Body of pancreas (tissue), 4 donors: ENCODE measurements at regions not wholly inside any gene's neighbourhood (a gene's known extent, or its start where the extent isn't known, plus 50 kb on each side); places are given as distances from the start of the nearest gene placed in this dataset.

Experiments used
- CTCF ChIP-seq, 7 experiments: fragments of 450-650 bp in 4 of 7; fragments of 200-600 bp in 3 of 7; sonication (generic) in 3 of 7; IDR thresholded peaks; one replicate each; pipeline ENCODE4 v1.5.1; 2016 to 2019; ENCODE audit warnings: antibody characterized with exemption in 7 of 7
- POLR2A ChIP-seq, 3 donors: fragments of 450-650 bp; IDR thresholded peaks; one replicate each; pipeline ENCODE4 v1.6.1; 2016; ENCODE audit warnings: antibody characterized with exemption in 3 of 3, mild to moderate bottlenecking in 2 of 3

GRCh38 chr14:97413966-97414717, 617.0 kb downstream of the VRK1 start:
- TF ChIP-seq POLR2A (IDR thresholded peaks at IDR 0.05): no peak
- no peak for TF ChIP-seq CTCF (IDR thresholded peaks at IDR 0.05)
